Upper lobe of left lung (tissue), 4 donors: ENCODE measurements at regions not wholly inside any gene's neighbourhood (a gene's known extent, or its start where the extent isn't known, plus 50 kb on each side); places are given as distances from the start of the nearest gene placed in this dataset.

Experiments
- EP300 ChIP-seq, 4 donors: sonication (generic); formaldehyde crosslinking; IDR thresholded peaks; one replicate each; pipeline ENCODE4 v1.5.1; 2017; ENCODE audit warnings: antibody characterized with exemption in 4 of 4, control low read depth in 2 of 4
- POLR2A ChIP-seq, 4 donors: fragments of 450-650 bp; IDR thresholded peaks; one replicate each; pipeline ENCODE4 v1.5.1; 2016 to 2017; ENCODE audit warnings: antibody characterized with exemption in 4 of 4, mild to moderate bottlenecking in 2 of 4
- POLR2AphosphoS5 ChIP-seq, 2 donors: sonication (generic); formaldehyde crosslinking; IDR thresholded peaks; one replicate each; pipeline ENCODE4 v1.5.1; 2017; ENCODE audit warnings: antibody characterized with exemption in 2 of 2
- TF ChIP-seq, protein P1 (sequence below), 6 experiments: fragments of 450-650 bp in 4 of 6; fragments of 200-600 bp in 2 of 6; sonication (generic) in 2 of 6; IDR thresholded peaks; one replicate each; pipeline ENCODE4 v1.5.1; 2016 to 2019; ENCODE audit warnings: antibody characterized with exemption in 6 of 6

DNA sequence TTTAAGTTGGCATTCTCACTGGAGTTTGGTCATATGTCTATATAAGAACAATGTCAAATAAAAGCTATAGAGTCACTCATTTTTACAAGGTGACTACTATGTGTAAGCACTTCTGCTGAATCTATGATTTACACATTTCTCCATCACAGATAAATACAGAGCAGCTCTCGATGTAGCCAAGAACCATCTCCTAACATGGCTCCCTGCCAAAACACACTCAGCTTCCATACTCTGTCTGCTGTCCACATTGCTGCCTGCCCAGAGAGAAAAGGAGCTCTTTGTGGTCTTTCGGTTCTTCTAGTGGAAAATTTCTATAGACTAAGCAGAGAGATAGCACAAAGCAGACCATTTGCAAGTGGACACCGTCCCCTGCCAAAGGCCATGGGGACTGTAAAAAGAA is 190.9 kb upstream of the KLF12 start:
- TF ChIP-seq, protein P1, sequence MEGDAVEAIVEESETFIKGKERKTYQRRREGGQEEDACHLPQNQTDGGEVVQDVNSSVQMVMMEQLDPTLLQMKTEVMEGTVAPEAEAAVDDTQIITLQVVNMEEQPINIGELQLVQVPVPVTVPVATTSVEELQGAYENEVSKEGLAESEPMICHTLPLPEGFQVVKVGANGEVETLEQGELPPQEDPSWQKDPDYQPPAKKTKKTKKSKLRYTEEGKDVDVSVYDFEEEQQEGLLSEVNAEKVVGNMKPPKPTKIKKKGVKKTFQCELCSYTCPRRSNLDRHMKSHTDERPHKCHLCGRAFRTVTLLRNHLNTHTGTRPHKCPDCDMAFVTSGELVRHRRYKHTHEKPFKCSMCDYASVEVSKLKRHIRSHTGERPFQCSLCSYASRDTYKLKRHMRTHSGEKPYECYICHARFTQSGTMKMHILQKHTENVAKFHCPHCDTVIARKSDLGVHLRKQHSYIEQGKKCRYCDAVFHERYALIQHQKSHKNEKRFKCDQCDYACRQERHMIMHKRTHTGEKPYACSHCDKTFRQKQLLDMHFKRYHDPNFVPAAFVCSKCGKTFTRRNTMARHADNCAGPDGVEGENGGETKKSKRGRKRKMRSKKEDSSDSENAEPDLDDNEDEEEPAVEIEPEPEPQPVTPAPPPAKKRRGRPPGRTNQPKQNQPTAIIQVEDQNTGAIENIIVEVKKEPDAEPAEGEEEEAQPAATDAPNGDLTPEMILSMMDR (IDR thresholded peaks at IDR 0.05): no peak
- TF ChIP-seq POLR2A (IDR thresholded peaks at IDR 0.05) (no peak), POLR2AphosphoS5 (IDR thresholded peaks at IDR 0.05) (no peak), EP300 (IDR thresholded peaks at IDR 0.05) (no peak)
